ENCODE measurements at regions not wholly inside any gene's neighbourhood (a gene's known extent, or its start where the extent isn't known, plus 50 kb on each side); places are given as distances from the start of the nearest gene placed in this dataset.

DNA sequence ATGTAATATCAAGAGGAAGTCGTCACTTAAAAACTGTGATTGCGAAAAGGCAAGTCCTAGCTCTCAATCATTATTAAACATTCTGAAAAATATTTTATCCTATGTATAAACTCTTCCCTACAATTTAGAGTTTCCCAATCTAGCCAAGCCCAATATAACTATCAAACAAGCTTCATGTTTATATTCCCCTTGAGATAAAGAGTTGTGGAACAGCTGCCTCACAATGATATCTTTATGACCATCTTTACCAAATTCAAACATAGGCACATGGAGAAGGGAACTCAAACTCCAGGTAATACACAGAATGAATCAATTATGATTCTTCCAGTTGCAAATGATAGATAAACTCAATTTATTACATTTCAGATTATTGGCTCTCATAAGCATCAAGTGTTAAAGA, 1468.7 kb downstream of the EFNA5 start:
- TF ChIP-seq, protein P1, sequence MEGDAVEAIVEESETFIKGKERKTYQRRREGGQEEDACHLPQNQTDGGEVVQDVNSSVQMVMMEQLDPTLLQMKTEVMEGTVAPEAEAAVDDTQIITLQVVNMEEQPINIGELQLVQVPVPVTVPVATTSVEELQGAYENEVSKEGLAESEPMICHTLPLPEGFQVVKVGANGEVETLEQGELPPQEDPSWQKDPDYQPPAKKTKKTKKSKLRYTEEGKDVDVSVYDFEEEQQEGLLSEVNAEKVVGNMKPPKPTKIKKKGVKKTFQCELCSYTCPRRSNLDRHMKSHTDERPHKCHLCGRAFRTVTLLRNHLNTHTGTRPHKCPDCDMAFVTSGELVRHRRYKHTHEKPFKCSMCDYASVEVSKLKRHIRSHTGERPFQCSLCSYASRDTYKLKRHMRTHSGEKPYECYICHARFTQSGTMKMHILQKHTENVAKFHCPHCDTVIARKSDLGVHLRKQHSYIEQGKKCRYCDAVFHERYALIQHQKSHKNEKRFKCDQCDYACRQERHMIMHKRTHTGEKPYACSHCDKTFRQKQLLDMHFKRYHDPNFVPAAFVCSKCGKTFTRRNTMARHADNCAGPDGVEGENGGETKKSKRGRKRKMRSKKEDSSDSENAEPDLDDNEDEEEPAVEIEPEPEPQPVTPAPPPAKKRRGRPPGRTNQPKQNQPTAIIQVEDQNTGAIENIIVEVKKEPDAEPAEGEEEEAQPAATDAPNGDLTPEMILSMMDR (IDR thresholded peaks at IDR 0.05): no peak
- no peak for TF ChIP-seq POLR2A (IDR thresholded peaks at IDR 0.05)
